ENCODE measurements at regions not wholly inside any gene's neighbourhood (a gene's known extent, or its start where the extent isn't known, plus 50 kb on each side); places are given as distances from the start of the nearest gene placed in this dataset.
"Not testable (repeated sequence)": the region's sequence is repeated elsewhere in the genome, so short reads cannot be mapped to it uniquely, and the experiment has no call there.

DNA sequence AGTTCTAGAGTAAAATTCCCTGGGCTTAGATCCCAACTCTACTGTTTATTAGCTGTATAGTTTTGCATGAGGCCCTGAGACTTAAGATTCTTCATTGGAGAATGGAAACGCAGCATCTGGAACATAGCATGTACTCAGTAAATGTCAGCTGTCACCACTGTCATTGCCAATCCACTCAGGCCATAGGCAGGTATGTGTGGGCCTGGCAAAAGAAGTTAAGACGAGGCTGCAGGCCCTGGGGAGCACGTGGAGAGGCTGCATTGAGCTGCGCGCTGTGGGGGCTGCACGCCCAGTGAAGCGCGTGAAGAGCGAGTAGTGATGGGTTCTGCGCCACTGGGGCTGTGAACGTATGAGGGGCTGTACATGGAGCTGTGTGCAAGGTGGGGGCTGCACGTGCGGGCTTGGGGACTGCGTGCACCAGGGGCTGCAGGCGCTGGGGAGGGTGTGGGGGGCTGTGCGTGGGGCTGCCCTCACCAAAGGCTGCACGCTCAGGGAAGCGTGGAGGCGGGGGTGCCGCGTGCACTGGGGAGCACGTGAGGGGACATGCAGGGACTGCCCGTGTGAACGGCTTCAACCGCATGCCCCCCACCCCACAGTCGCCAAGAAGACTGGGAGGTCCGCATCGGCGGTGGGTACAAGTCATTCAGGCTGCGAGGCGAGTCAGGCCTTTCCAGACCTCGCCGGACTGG, 85.5 kb downstream of the PRR15 start:
- Mint-ChIP-seq H3K4me3 (no peak overlapping the region), H3K9me3 (no peaks in the 10 kb centered on the region), H3K27ac (no peak overlapping the region), H3K36me3 (ENCODE audit: low read depth) (no peaks in the 10 kb centered on the region), H3K4me1 (no peaks in the 10 kb centered on the region), H3K27me3 (ENCODE audit: low read depth, poor library complexity) (no peaks in the 10 kb centered on the region)
- DNase-seq = no peak
- TF ChIP-seq, protein P1, sequence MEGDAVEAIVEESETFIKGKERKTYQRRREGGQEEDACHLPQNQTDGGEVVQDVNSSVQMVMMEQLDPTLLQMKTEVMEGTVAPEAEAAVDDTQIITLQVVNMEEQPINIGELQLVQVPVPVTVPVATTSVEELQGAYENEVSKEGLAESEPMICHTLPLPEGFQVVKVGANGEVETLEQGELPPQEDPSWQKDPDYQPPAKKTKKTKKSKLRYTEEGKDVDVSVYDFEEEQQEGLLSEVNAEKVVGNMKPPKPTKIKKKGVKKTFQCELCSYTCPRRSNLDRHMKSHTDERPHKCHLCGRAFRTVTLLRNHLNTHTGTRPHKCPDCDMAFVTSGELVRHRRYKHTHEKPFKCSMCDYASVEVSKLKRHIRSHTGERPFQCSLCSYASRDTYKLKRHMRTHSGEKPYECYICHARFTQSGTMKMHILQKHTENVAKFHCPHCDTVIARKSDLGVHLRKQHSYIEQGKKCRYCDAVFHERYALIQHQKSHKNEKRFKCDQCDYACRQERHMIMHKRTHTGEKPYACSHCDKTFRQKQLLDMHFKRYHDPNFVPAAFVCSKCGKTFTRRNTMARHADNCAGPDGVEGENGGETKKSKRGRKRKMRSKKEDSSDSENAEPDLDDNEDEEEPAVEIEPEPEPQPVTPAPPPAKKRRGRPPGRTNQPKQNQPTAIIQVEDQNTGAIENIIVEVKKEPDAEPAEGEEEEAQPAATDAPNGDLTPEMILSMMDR (IDR thresholded peaks at IDR 0.05) = no peak

DNA sequence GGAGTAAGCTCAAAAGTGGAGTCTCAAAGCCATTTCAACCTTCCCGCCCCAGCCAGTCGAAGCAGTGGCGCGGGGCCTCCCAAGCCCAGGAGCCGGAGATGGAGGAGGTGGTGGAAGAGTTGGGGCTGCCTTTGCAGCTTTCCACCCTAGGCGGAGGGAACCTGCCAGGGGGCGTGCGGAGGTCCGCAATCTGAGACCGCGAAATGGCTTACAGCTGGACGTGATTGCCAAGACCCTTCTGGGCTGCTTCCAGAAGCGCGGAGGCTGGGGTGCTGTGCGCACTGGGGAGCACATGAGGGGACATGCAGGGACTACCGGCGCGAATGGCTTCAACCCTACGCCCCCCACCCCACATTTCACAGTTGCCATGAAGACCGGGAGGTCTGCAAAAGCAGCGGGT, 86.2 kb downstream of the PRR15 start:
- H3K27ac Mint-ChIP-seq = no peak overlapping the region
- no peaks in the 10 kb centered on the region for H3K27me3 Mint-ChIP-seq (ENCODE audit: low read depth, poor library complexity)
- no peaks in the 10 kb centered on the region for H3K36me3 Mint-ChIP-seq (ENCODE audit: low read depth)
- no peaks in the 10 kb centered on the region for H3K9me3 Mint-ChIP-seq
- no peak for DNase-seq
- TF ChIP-seq, protein P1 (IDR thresholded peaks at IDR 0.05) = no peak
- H3K4me1 Mint-ChIP-seq = no peaks in the 10 kb centered on the region
- no peak overlapping the region for H3K4me3 Mint-ChIP-seq

DNA sequence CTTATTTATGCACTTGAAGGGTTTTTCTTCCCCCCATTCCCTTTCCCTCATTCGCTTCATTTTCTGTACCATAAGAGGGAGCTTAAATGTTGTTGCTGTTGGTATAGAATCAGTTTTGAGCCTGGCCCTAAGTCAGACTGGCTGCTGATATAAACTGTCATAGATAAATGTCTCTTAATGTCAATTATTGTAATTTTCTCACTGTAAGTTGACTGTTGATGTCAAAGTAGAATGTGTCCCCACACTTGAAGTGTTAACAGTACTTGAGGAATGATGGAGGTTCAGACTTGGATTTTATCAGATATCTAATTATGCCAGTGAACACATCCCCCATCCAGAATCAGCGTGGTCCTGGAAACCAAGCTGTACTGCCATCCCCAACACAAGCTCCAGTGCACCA, 87.8 kb downstream of the PRR15 start:
- H3K4me1 Mint-ChIP-seq = no peaks in the 10 kb centered on the region
- H3K27ac Mint-ChIP-seq = no peak overlapping the region
- no peaks in the 10 kb centered on the region for H3K27me3 Mint-ChIP-seq (ENCODE audit: low read depth, poor library complexity)
- no peaks in the 10 kb centered on the region for H3K9me3 Mint-ChIP-seq
- no peak for DNase-seq
- H3K36me3 Mint-ChIP-seq (ENCODE audit: low read depth) = no peaks in the 10 kb centered on the region
- TF ChIP-seq, protein P1 (IDR thresholded peaks at IDR 0.05) = no peak
- H3K4me3 Mint-ChIP-seq = no peak overlapping the region

DNA sequence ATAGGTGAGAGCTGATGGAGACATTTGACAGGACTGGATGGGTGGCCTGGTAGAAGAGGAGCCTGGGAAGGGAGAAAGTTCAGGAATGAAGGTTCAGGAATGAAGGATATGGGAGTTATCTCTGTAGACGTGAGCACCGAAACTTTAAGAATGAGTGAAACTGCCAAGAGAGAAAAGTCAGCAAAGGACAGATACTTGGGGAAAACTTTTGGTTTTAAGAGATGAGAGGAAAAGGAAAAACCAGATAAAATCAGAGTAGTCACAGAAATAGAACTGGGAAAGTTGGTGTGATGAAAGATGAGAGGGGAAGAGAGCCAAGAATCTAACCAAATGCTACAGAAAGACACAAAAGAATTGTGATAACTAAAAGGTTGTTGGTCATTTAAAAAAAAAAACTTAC, 88.9 kb downstream of the PRR15 start:
- H3K27ac Mint-ChIP-seq = no peak overlapping the region
- no peaks in the 10 kb centered on the region for H3K27me3 Mint-ChIP-seq (ENCODE audit: low read depth, poor library complexity)
- TF ChIP-seq, protein P1 (IDR thresholded peaks at IDR 0.05) = no peak
- no peaks in the 10 kb centered on the region for H3K36me3 Mint-ChIP-seq (ENCODE audit: low read depth)
- no peak overlapping the region for H3K4me3 Mint-ChIP-seq
- H3K9me3 Mint-ChIP-seq = no peaks in the 10 kb centered on the region
- H3K4me1 Mint-ChIP-seq = no peaks in the 10 kb centered on the region
- DNase-seq = no peak

DNA sequence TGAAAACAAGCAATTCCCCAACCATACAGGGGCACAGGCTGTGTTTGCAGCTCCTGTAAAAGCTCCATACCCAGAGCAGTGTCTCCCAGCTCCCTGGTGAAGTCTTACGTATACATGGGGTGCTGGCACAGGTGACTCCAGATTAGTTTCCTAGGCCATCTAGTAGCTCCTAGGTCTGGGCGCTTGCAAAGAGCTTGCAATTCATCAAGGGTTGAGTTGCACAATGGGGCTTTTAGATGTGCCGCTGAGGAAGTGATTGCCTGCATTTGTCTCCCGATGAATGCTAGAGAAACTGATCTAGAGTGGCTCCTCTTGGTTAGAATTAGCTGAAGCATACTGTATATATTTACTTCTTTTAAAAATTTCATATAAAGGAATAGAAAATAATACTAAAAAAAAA, 90.7 kb downstream of the PRR15 start:
- DNase-seq; H3K9me3 Mint-ChIP-seq; H3K4me1 Mint-ChIP-seq; H3K27me3 Mint-ChIP-seq (ENCODE audit: low read depth, poor library complexity); H3K27ac Mint-ChIP-seq; H3K36me3 Mint-ChIP-seq (ENCODE audit: low read depth); H3K4me3 Mint-ChIP-seq: not testable (repeated sequence)

DNA sequence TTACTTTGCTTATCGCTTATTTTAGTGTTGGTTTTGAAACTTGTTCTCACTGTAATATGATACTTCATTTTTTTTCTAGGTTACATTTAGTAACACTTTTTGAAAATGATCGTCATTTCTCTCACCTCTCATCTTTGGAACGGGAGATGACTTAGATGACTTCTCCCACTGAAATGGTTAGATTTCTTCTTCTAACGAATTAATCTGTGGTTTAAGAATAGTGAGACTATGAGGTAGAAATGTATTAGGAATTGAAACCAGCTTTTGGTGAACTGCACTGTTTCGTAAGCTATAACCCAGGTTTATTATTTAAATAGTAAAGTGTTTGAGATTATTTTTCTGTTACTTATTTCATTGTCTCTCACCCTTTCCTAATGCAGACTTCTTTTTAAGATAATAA, 93.7 kb downstream of the PRR15 start:
- H3K9me3 Mint-ChIP-seq = no peaks in the 10 kb centered on the region
- H3K4me3 Mint-ChIP-seq = no peak overlapping the region
- no peak for DNase-seq
- no peaks in the 10 kb centered on the region for H3K4me1 Mint-ChIP-seq
- no peaks in the 10 kb centered on the region for H3K36me3 Mint-ChIP-seq (ENCODE audit: low read depth)
- no peaks in the 10 kb centered on the region for H3K27me3 Mint-ChIP-seq (ENCODE audit: low read depth, poor library complexity)
- TF ChIP-seq, protein P1 (IDR thresholded peaks at IDR 0.05) = no peak
- no peak overlapping the region for H3K27ac Mint-ChIP-seq
